ENCODE measurements at regions not wholly inside any gene's neighbourhood (a gene's known extent, or its start where the extent isn't known, plus 50 kb on each side); places are given as distances from the start of the nearest gene placed in this dataset.
"Not testable (repeated sequence)": the region's sequence is repeated elsewhere in the genome, so short reads cannot be mapped to it uniquely, and the experiment has no call there.

- DNase-seq = no peak
Measured at GRCh38 chrX:106220177-106220576, 52.1 kb downstream of the PWWP3B start.

GRCh38 chrX:106243376-106243775, 75.3 kb downstream of the PWWP3B start:
- no peak for DNase-seq

GRCh38 chrX:106246511-106246910, 78.4 kb downstream of the PWWP3B start:
- no peak for DNase-seq

GRCh38 chrX:106247162-106247561, 79.1 kb downstream of the PWWP3B start:
- DNase-seq = no peak

- DNase-seq = no peak
Measured at GRCh38 chrX:106249706-106250379, 81.7 kb downstream of the PWWP3B start.

- no peak for DNase-seq
Measured at GRCh38 chrX:106263817-106264216, 95.7 kb downstream of the PWWP3B start.

GRCh38 chrX:106273947-106274587, 106.0 kb downstream of the PWWP3B start:
- not testable (repeated sequence) for DNase-seq

- DNase-seq = not testable (repeated sequence)
Measured at GRCh38 chrX:106275172-106275571, 107.1 kb downstream of the PWWP3B start.

GRCh38 chrX:106278951-106279350, 110.8 kb downstream of the PWWP3B start:
- no peak for DNase-seq

- no peak for DNase-seq
Measured at GRCh38 chrX:106281383-106281782, 113.3 kb downstream of the PWWP3B start.

GRCh38 chrX:106283841-106284240, 115.7 kb downstream of the PWWP3B start:
- no peak for DNase-seq

GRCh38 chrX:106284431-106285025, 116.4 kb downstream of the PWWP3B start:
- DNase-seq = no peak

- no peak for DNase-seq
Measured at GRCh38 chrX:106286053-106286650, 118.0 kb downstream of the PWWP3B start.

GRCh38 chrX:106290778-106291177, 122.7 kb downstream of the PWWP3B start:
- not testable (repeated sequence) for DNase-seq

GRCh38 chrX:106291779-106292390, 123.8 kb downstream of the PWWP3B start:
- not testable (repeated sequence) for DNase-seq

GRCh38 chrX:106300239-106300638, 132.1 kb downstream of the PWWP3B start:
- DNase-seq = no peak

GRCh38 chrX:106300656-106301055, 132.6 kb downstream of the PWWP3B start:
- DNase-seq = no peak

- DNase-seq = no peak
Measured at GRCh38 chrX:106302304-106302703, 134.2 kb downstream of the PWWP3B start.

GRCh38 chrX:106306391-106306947, 138.4 kb downstream of the PWWP3B start:
- no peak for DNase-seq

- no peak for DNase-seq
Measured at GRCh38 chrX:106323357-106323756, 155.3 kb downstream of the PWWP3B start.

GRCh38 chrX:106331606-106332005, 163.5 kb downstream of the PWWP3B start:
- DNase-seq = no peak

GRCh38 chrX:106341823-106342222, 173.7 kb downstream of the PWWP3B start:
- DNase-seq = no peak

- no peak for DNase-seq
Measured at GRCh38 chrX:106356580-106356979, 188.5 kb downstream of the PWWP3B start.

Data from SHP77 (cell line).